ENCODE measurements at regions not wholly inside any gene's neighbourhood (a gene's known extent, or its start where the extent isn't known, plus 50 kb on each side); places are given as distances from the start of the nearest gene placed in this dataset.

GRCh38 chr11:22982903-22983302 lies 122.6 kb upstream of the CCDC179 start:
- H3K4me3 ChIP-seq (ENCODE audit: low read depth, poor library complexity, severe bottlenecking), result no peak overlapping the region
- intact Hi-C loops (cut with DNase I; ENCODE audit: low total_unique reads), result no loop called here
- 51 to 53% methylated on average over 4 of the region's 4 CpGs for WGBS, 2 donors
- no peak for DNase-seq (ENCODE audit: low spot score in 2 of 2)
- no peak for TF ChIP-seq POLR2A (IDR thresholded peaks at IDR 0.05)
- no peak for TF ChIP-seq CTCF (IDR thresholded peaks at IDR 0.05)

- intact Hi-C loops (cut with DNase I; ENCODE audit: low total_unique reads), result no loop called here
- TF ChIP-seq CTCF (IDR thresholded peaks at IDR 0.05) (no peak), POLR2A (IDR thresholded peaks at IDR 0.05) (no peak)
- no peak overlapping the region for H3K4me3 ChIP-seq (ENCODE audit: low read depth, poor library complexity, severe bottlenecking)
- DNase-seq (ENCODE audit: low spot score in 2 of 2), result no peak
- WGBS, 2 donors, result 31 to 37% methylated on average over 2 of the region's 2 CpGs
These were observed 123.8 kb upstream of the CCDC179 start for GRCh38 chr11:22984045-22984444.

GRCh38 chr11:22989371-22989770 lies 129.1 kb upstream of the CCDC179 start:
- 23 to 26% methylated on average over 1 of the region's 1 CpG for WGBS, 2 donors
- no peak for DNase-seq (ENCODE audit: low spot score in 2 of 2)
- intact Hi-C loops (cut with DNase I; ENCODE audit: low total_unique reads), result no loop called here
- no peak for TF ChIP-seq POLR2A (IDR thresholded peaks at IDR 0.05)
- TF ChIP-seq CTCF (IDR thresholded peaks at IDR 0.05), result no peak
- H3K4me3 ChIP-seq (ENCODE audit: low read depth, poor library complexity, severe bottlenecking), result no peak overlapping the region

- intact Hi-C loops (cut with DNase I; ENCODE audit: low total_unique reads), result no loop called here
- DNase-seq (ENCODE audit: low spot score in 2 of 2), result no peak
- TF ChIP-seq CTCF (IDR thresholded peaks at IDR 0.05), result no peak
- TF ChIP-seq POLR2A (IDR thresholded peaks at IDR 0.05), result no peak
- H3K4me3 ChIP-seq (ENCODE audit: low read depth, poor library complexity, severe bottlenecking), result no peak overlapping the region
These were observed 130.9 kb upstream of the CCDC179 start for GRCh38 chr11:22991196-22991595.

GRCh38 chr11:23006730-23007129 lies 146.5 kb upstream of the CCDC179 start:
- WGBS, 2 donors, result 55 to 62% methylated on average over 4 of the region's 4 CpGs
- intact Hi-C loops (cut with DNase I; ENCODE audit: low total_unique reads), result no loop called here
- no peak overlapping the region for H3K4me3 ChIP-seq (ENCODE audit: low read depth, poor library complexity, severe bottlenecking)
- TF ChIP-seq POLR2A (IDR thresholded peaks at IDR 0.05), result no peak
- no peak for TF ChIP-seq CTCF (IDR thresholded peaks at IDR 0.05)
- DNase-seq (ENCODE audit: low spot score in 2 of 2), result no peak

- no peak for TF ChIP-seq POLR2A (IDR thresholded peaks at IDR 0.05)
- TF ChIP-seq CTCF (IDR thresholded peaks at IDR 0.05), result no peak
- intact Hi-C loops (cut with DNase I; ENCODE audit: low total_unique reads), result no loop called here
- no peak overlapping the region for H3K4me3 ChIP-seq (ENCODE audit: low read depth, poor library complexity, severe bottlenecking)
- no peak for DNase-seq (ENCODE audit: low spot score in 2 of 2)
These were observed 150.6 kb upstream of the CCDC179 start for GRCh38 chr11:23010790-23011335.
